Gastrocnemius medialis (tissue), 4 donors: ENCODE measurements at regions not wholly inside any gene's neighbourhood (a gene's known extent, or its start where the extent isn't known, plus 50 kb on each side); places are given as distances from the start of the nearest gene placed in this dataset.

Source experiments
- POLR2A ChIP-seq, 2 donors: fragments of 450-650 bp; IDR thresholded peaks; one replicate each; pipeline ENCODE4 v1.6.1; 2017; ENCODE audit warnings: antibody characterized with exemption in 2 of 2, mild to moderate bottlenecking in 2 of 2, moderate library complexity in 2 of 2
- TF ChIP-seq, protein P1 (sequence below), 5 experiments: fragments of 450-650 bp in 3 of 5; fragments of 200-600 bp in 2 of 5; sonication (generic) in 2 of 5; IDR thresholded peaks in 4 of 5; conservative IDR thresholded peaks in 1 of 5; 1 replicate in 4 of 5; 2 replicates in 1 of 5; pipeline ENCODE4 v1.5.1; 2016 to 2019; ENCODE audit warnings: antibody characterized with exemption in 5 of 5, mild to moderate bottlenecking in 3 of 5, moderate library complexity in 3 of 5

GRCh38 chr1:34303218-34303617, 126.5 kb downstream of the C1orf94 start:
- TF ChIP-seq, protein P1, sequence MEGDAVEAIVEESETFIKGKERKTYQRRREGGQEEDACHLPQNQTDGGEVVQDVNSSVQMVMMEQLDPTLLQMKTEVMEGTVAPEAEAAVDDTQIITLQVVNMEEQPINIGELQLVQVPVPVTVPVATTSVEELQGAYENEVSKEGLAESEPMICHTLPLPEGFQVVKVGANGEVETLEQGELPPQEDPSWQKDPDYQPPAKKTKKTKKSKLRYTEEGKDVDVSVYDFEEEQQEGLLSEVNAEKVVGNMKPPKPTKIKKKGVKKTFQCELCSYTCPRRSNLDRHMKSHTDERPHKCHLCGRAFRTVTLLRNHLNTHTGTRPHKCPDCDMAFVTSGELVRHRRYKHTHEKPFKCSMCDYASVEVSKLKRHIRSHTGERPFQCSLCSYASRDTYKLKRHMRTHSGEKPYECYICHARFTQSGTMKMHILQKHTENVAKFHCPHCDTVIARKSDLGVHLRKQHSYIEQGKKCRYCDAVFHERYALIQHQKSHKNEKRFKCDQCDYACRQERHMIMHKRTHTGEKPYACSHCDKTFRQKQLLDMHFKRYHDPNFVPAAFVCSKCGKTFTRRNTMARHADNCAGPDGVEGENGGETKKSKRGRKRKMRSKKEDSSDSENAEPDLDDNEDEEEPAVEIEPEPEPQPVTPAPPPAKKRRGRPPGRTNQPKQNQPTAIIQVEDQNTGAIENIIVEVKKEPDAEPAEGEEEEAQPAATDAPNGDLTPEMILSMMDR (IDR thresholded peaks at IDR 0.05 in 4 of 5, conservative IDR thresholded peaks at IDR 0.05 in 1 of 5) = no peak
- TF ChIP-seq POLR2A (IDR thresholded peaks at IDR 0.05) = no peak
